ENCODE measurements at regions not wholly inside any gene's neighbourhood (a gene's known extent, or its start where the extent isn't known, plus 50 kb on each side); places are given as distances from the start of the nearest gene placed in this dataset.

- no peak for DNase-seq
- Histone ChIP-seq H3K4me3 (no peak overlapping the region), H3K4me1 (peaks cover 0 to 6% (median 0%) of the 10 kb centered on the region in 4 donors), H3K36me3 (no peaks in the 10 kb centered on the region), H3K27me3 (no peaks in the 10 kb centered on the region), H3K27ac (no peak overlapping the region), H3K9me3 (no peaks in the 10 kb centered on the region)
- TF ChIP-seq EP300 (IDR thresholded peaks at IDR 0.05) (no peak), POLR2AphosphoS5 (IDR thresholded peaks at IDR 0.05) (no peak), POLR2A (IDR thresholded peaks at IDR 0.05) (no peak), CTCF (IDR thresholded peaks at IDR 0.05) (no peak)
- intact Hi-C loops (cut with DNase I; ENCODE audit: low total_unique reads), result no loop called here
- 83 to 100% (median 100%) methylated on average over 1 of the region's 1 CpG for WGBS, 5 donors
These were observed 74.9 kb downstream of the MAGEB10 start for GRCh38 chrX:27882695-27883094.

GRCh38 chrX:27878862-27879261, 71.1 kb downstream of the MAGEB10 start:
- TF ChIP-seq POLR2AphosphoS5 (IDR thresholded peaks at IDR 0.05) (no peak), POLR2A (IDR thresholded peaks at IDR 0.05) (no peak), CTCF (IDR thresholded peaks at IDR 0.05) (no peak), EP300 (IDR thresholded peaks at IDR 0.05) (no peak)
- no peak overlapping the region for H3K4me3 ChIP-seq
- WGBS, 5 donors, result 64 to 94% (median 88%) methylated on average over 1 of the region's 1 CpG
- no peaks in the 10 kb centered on the region for H3K9me3 ChIP-seq
- DNase-seq, result no peak
- no peak overlapping the region for H3K27ac ChIP-seq
- H3K27me3 ChIP-seq, result no peaks in the 10 kb centered on the region
- intact Hi-C loops (cut with DNase I; ENCODE audit: low total_unique reads), result no loop called here
- no peaks in the 10 kb centered on the region for H3K36me3 ChIP-seq
- H3K4me1 ChIP-seq, result peaks cover 0 to 6% (median 0%) of the 10 kb centered on the region in 4 donors
